SJSA1 (cell line): ENCODE measurements at regions not wholly inside any gene's neighbourhood (a gene's known extent, or its start where the extent isn't known, plus 50 kb on each side); places are given as distances from the start of the nearest gene placed in this dataset.

Source experiments
- DNase-seq, 2 experiments: peaks; one replicate each; pipeline ENCODE4 v3.0.0-alpha.2; 2015 to 2020; ENCODE audit warnings: low spot score in 2 of 2, low read depth in 1 of 2
- H3K27ac ChIP-seq: fragments of 250-450 bp; sonication (Bioruptor Pico); 2 replicates; pipeline ENCODE4 v1.5.1; 2020; ENCODE audit warnings: mild to moderate bottlenecking, moderate library complexity
- H3K27me3 ChIP-seq: fragments of 250-450 bp; sonication (Bioruptor Pico); replicated peaks from 2 replicates; pipeline ENCODE4 v1.5.1; 2020; ENCODE audit warnings: mild to moderate bottlenecking, moderate library complexity
- H3K36me3 ChIP-seq: fragments of 250-450 bp; sonication (Bioruptor Pico); 2 replicates; pipeline ENCODE4 v1.5.1; 2020; ENCODE audit warnings: mild to moderate bottlenecking
- H3K4me1 ChIP-seq: fragments of 250-450 bp; sonication (Bioruptor Pico); replicated peaks from 2 replicates; pipeline ENCODE4 v1.6.1; 2021; ENCODE audit warnings: mild to moderate bottlenecking
- H3K4me3 ChIP-seq: fragments of 250-450 bp; sonication (Bioruptor Pico); 2 replicates; pipeline ENCODE4 v1.5.1; 2020; ENCODE audit warnings: mild to moderate bottlenecking
- H3K9me3 ChIP-seq: fragments of 250-450 bp; sonication (Bioruptor Pico); replicated peaks from 2 replicates; pipeline ENCODE4 v1.5.1; 2020; ENCODE audit warnings: mild to moderate bottlenecking

DNA sequence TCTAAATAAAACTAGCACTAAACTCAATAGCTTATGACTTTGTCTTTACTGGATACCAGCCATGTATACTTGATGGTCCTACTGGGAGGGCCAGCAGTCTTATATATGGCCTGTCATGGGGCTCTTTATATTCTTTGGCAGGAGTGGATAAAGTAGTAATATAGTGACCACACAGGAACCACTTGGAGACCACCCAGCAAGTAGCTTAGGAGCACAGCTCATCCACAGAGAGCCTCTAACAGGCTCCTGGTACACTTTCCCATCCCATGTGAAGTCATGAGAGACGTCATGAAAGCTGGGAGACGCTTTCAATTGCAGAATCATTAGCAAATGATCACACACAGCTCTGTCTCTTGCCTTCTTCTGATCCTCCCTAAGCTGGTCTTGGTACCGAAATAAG is 360.9 kb upstream of the ACVR2A start:
- H3K4me3 ChIP-seq, result no peak overlapping the region
- no peak for DNase-seq
- H3K4me1 ChIP-seq, result no peaks in the 10 kb centered on the region
- H3K9me3 ChIP-seq, result no peaks in the 10 kb centered on the region
- H3K36me3 ChIP-seq, result no peaks in the 10 kb centered on the region
- no peak overlapping the region for H3K27ac ChIP-seq
- H3K27me3 ChIP-seq, result no peaks in the 10 kb centered on the region

DNA sequence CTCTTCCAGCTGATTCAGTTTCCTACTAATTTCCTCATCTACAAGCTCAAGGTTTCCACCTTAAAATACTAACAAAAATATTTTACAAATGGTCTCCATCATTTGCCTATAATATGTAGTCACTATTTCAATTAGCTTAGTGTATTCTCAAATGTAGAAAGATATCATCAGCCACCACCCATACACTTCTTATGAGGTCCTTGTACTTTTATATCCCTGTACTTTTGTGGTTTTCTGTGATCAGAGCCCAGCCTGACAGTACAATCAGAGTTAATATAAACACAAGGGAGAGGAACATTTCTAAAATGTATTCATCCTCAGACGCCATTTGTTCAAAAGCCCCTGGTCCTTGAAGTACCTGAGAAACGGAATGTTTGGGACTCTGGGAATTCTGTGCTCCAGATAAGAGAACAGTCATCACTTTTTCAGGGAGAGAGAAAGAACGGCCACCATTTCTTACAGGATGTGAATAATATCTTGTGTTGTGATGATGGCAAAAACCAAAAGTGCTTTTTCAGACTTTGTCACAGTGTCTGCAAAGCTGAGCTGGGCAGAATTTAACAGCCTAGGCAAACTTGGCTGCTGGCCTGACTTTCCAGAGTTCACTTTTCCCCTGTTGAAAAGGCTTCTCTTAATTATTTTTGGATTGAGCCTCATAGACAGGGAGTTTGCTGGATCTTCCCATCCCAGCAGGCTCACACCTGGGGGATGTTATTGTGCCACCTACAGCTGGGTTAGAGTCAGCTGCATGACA is 361.7 kb upstream of the ACVR2A start:
- no peaks in the 10 kb centered on the region for H3K9me3 ChIP-seq
- H3K4me3 ChIP-seq, result no peak overlapping the region
- H3K27me3 ChIP-seq, result no peaks in the 10 kb centered on the region
- no peak for DNase-seq
- no peaks in the 10 kb centered on the region for H3K36me3 ChIP-seq
- no peak overlapping the region for H3K27ac ChIP-seq
- H3K4me1 ChIP-seq, result no peaks in the 10 kb centered on the region

DNA sequence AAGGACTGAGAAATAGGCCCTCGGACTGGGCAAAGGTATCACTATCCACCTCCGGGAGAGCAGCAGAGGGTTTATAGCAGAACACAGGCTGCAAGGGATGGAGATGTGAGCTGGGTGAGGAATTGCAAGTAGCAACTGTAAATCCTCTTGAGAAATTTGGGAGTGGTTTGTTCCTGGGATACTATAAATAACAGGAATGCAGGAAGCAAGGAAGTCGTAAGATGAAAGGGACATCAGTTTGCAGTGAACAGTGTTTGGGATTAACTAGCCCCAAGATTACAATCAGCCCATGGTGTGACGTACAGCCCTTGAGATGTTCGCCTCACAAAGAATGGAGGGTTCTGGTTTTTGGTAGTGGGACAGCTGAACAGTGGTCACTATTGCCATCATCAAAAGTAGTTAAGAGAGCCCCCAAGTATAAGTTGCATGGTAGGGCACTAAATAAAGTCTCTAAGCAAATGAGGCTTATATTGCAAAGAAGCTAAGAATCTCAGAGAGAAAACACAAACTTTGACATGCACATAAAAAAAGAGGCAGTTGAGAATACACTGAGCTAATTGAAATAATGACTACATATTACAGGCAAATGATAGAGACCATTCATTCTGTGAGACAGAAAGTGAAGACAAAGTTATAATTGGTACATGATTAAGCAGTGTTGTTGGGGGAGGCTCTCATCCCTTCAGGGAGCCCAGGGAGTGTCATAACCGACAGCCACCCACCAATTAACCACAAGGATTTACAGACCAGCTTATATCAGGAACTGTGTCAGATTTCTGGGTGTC is 362.5 kb upstream of the ACVR2A start:
- no peak overlapping the region for H3K27ac ChIP-seq
- no peaks in the 10 kb centered on the region for H3K9me3 ChIP-seq
- H3K27me3 ChIP-seq, result no peaks in the 10 kb centered on the region
- H3K36me3 ChIP-seq, result no peaks in the 10 kb centered on the region
- DNase-seq, result no peak
- H3K4me3 ChIP-seq, result no peak overlapping the region
- no peaks in the 10 kb centered on the region for H3K4me1 ChIP-seq

GRCh38 chr2:147479358-147479757 is 365.5 kb upstream of the ACVR2A start:
- no peak for DNase-seq
- H3K27me3 ChIP-seq, result no peaks in the 10 kb centered on the region
- no peak overlapping the region for H3K27ac ChIP-seq
- H3K36me3 ChIP-seq, result no peaks in the 10 kb centered on the region
- no peak overlapping the region for H3K4me3 ChIP-seq
- H3K9me3 ChIP-seq, result no peaks in the 10 kb centered on the region
- H3K4me1 ChIP-seq, result no peaks in the 10 kb centered on the region

- H3K4me1 ChIP-seq, result no peaks in the 10 kb centered on the region
- H3K4me3 ChIP-seq, result no peak overlapping the region
- H3K36me3 ChIP-seq, result no peaks in the 10 kb centered on the region
- no peak for DNase-seq
- H3K9me3 ChIP-seq, result no peaks in the 10 kb centered on the region
- no peaks in the 10 kb centered on the region for H3K27me3 ChIP-seq
- H3K27ac ChIP-seq, result no peak overlapping the region
Measured at GRCh38 chr2:147473075-147473474, 371.8 kb upstream of the ACVR2A start.

GRCh38 chr2:147471126-147471525 is 373.7 kb upstream of the ACVR2A start:
- Histone ChIP-seq H3K4me1 (no peaks in the 10 kb centered on the region), H3K27ac (no peak overlapping the region), H3K4me3 (no peak overlapping the region), H3K36me3 (no peaks in the 10 kb centered on the region), H3K27me3 (no peaks in the 10 kb centered on the region), H3K9me3 (no peaks in the 10 kb centered on the region; the same call in 1 of the 2 replicates)
- no peak for DNase-seq

DNA sequence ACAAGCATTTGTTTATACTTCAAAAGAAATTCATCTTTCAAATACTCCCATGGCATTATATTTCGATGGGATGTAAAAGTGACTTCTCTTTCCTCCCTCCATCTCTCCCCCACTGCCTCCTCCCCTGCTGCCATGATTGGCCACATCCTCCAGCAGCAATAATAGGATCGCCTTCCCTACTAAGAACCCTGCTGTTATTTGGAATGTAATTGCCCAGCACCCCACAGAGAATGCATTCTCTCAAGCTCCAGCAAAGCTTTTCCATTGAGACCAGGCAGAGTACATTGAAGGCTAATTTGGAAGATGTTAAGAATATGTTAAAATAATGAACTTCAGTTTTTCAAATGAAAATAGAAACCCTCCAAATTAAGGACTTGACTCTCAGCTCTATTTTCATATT is 375.4 kb upstream of the ACVR2A start:
- no peak overlapping the region for H3K4me3 ChIP-seq
- DNase-seq, result no peak
- no peak overlapping the region for H3K27ac ChIP-seq
- H3K4me1 ChIP-seq, result no peaks in the 10 kb centered on the region
- H3K36me3 ChIP-seq, result no peaks in the 10 kb centered on the region
- no peaks in the 10 kb centered on the region for H3K27me3 ChIP-seq
- no peaks in the 10 kb centered on the region; the same call in 1 of the 2 replicates for H3K9me3 ChIP-seq

- Histone ChIP-seq H3K4me1 (no peaks in the 10 kb centered on the region), H3K4me3 (no peak overlapping the region), H3K9me3 (no peaks in the 10 kb centered on the region; the same call in 1 of the 2 replicates), H3K27ac (no peak overlapping the region), H3K36me3 (no peaks in the 10 kb centered on the region), H3K27me3 (no peaks in the 10 kb centered on the region)
- no peak for DNase-seq
Measured at GRCh38 chr2:147468963-147469362, 375.9 kb upstream of the ACVR2A start.

GRCh38 chr2:147468349-147468748 is 376.5 kb upstream of the ACVR2A start:
- Histone ChIP-seq H3K27ac (no peak overlapping the region), H3K27me3 (no peaks in the 10 kb centered on the region)

DNA sequence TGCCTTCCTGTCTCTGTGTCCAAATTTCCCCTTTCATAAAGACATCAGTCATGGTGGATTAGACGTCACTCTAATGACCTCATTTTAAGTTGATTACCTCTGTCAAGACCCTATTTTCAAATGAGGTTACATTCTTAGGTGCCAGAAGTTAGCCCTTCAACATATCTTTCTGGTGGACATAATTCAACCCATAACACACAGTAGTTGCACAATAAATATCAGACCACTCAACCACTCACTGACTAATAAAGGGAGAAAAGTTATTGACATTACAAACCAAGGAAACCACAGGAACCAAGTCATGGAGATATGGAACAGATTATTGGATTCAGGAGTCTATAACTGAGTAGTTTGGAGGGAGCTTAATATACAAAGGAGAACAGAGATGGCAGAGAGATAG is 377.4 kb upstream of the ACVR2A start:
- H3K4me1 ChIP-seq, result no peaks in the 10 kb centered on the region
- H3K4me3 ChIP-seq, result no peak overlapping the region
- no peaks in the 10 kb centered on the region for H3K27me3 ChIP-seq
- no peaks in the 10 kb centered on the region for H3K36me3 ChIP-seq
- no peak for DNase-seq
- peaks cover 2% of the 10 kb centered on the region; the same call in 1 of the 2 replicates for H3K9me3 ChIP-seq
- no peak overlapping the region for H3K27ac ChIP-seq

More at GRCh38 chr2:147468349-147468748, 376.5 kb upstream of the ACVR2A start:
- Histone ChIP-seq H3K4me3 (no peak overlapping the region), H3K4me1 (no peaks in the 10 kb centered on the region), H3K9me3 (no peaks in the 10 kb centered on the region; the same call in 1 of the 2 replicates), H3K36me3 (no peaks in the 10 kb centered on the region)
- no peak for DNase-seq

DNA sequence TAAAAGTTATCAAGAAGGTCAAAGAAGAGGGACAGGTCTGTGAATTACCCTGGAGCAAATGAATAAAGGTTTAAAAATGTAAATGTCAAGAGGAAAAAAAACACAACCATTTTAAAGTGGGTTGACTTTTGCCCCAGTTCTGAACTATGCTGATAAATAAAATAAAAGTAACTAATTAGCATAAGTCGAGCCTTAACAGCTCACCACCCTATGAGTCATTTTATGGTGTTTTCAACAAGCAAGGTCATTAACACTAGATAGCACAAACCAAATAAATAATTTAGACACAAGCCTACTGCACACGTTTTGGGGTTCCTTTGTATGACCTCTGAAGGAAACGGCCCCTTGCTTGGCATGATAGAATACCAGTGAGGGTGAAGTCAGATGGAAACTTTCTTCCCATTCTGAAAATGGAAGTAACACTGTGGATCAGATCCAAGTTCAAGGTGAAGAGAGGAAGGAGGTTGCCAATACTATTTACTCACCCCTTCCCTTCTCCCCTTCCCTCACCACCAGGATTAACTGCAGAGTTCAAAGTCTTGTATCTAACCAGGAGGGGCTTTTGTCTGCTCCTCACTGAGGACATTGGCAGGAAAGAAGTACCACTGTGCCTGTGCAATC is 380.0 kb upstream of the ACVR2A start:
- DNase-seq, result no peak
- Histone ChIP-seq H3K27ac (no peak overlapping the region), H3K4me3 (no peak overlapping the region), H3K9me3 (peaks cover 2% of the 10 kb centered on the region; the same call in 1 of the 2 replicates), H3K27me3 (no peaks in the 10 kb centered on the region), H3K4me1 (no peaks in the 10 kb centered on the region), H3K36me3 (no peaks in the 10 kb centered on the region)

DNA sequence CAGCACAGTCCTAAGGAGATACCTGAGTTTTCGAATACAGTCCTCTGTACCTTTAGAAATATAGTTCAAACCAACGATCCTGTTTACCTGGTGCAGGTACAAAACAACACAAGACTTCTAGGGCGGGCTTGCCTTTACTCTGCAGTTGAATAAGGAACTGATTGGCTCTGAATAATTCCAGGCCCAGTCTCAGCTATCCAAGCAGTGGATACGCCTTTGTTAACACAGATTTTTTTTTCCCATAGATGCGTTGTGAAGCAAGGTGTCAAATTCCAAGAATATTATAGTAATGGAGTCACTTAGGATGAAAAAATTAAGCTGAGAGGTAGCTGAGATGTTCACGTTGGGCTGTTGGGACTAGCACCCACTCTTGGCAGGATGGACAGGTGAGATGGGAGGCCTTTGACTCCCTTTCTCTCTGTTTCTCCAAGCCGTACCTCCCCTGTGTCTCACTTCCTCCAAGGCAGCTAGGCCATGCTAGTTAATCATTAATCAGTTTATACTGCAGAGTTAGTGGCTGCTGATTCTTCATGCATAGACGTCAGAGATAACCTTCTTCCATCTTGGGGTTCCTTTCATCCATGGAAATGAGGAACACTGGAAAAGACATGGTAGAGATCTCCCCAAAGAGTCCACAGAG is 380.8 kb upstream of the ACVR2A start:
- H3K36me3 ChIP-seq, result no peaks in the 10 kb centered on the region
- H3K4me3 ChIP-seq, result no peak overlapping the region
- peaks cover 2% of the 10 kb centered on the region; the same call in 1 of the 2 replicates for H3K9me3 ChIP-seq
- DNase-seq, result no peak
- H3K27me3 ChIP-seq, result no peaks in the 10 kb centered on the region
- H3K27ac ChIP-seq, result no peak overlapping the region
- no peaks in the 10 kb centered on the region for H3K4me1 ChIP-seq

DNA sequence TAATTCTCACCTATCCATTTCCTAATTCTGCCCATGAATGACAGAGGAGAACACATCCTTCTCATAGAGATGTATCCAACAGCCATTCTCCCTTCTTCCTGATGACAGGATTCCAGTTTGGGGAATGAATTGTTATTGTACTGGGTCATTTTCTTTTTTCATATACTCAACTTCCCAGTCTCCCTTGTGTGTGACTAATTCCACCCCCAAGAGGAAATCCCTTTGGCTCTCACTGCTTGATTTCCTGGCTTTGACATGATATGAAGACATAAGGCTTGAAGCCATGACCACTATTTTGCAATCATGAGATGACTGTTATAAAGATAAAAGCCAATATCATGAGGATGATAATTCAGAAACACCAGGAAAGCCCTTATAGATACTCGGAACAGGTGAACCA is 384.7 kb upstream of the ACVR2A start:
- no peaks in the 10 kb centered on the region for H3K27me3 ChIP-seq
- no peak overlapping the region for H3K27ac ChIP-seq
- no peak overlapping the region for H3K4me3 ChIP-seq
- no peaks in the 10 kb centered on the region for H3K4me1 ChIP-seq
- 0 out of 2 replicates have a peak, but pooled peaks cover 2% of the 10 kb centered on the region for H3K9me3 ChIP-seq
- DNase-seq, result no peak
- no peaks in the 10 kb centered on the region for H3K36me3 ChIP-seq
